Suprapubic skin (tissue), 3 donors: ENCODE measurements at regions not wholly inside any gene's neighbourhood (a gene's known extent, or its start where the extent isn't known, plus 50 kb on each side); places are given as distances from the start of the nearest gene placed in this dataset.
"Not testable (repeated sequence)": the region's sequence is repeated elsewhere in the genome, so short reads cannot be mapped to it uniquely, and the experiment has no call there.

ENCODE experiments used
- CTCF ChIP-seq, 2 donors: fragments of 200-600 bp in 1 of 2; fragments of 450-650 bp in 1 of 2; sonication (generic) in 1 of 2; IDR thresholded peaks; one replicate each; pipeline ENCODE4 v1.5.1; 2016 to 2019; ENCODE audit warnings: antibody characterized with exemption in 2 of 2, mild to moderate bottlenecking in 1 of 2, moderate library complexity in 1 of 2
- POLR2A ChIP-seq, 2 donors: fragments of 450-650 bp; IDR thresholded peaks; one replicate each; pipeline ENCODE4 v1.6.1; 2017; ENCODE audit warnings: antibody characterized with exemption in 2 of 2, mild to moderate bottlenecking in 2 of 2, moderate library complexity in 2 of 2

DNA sequence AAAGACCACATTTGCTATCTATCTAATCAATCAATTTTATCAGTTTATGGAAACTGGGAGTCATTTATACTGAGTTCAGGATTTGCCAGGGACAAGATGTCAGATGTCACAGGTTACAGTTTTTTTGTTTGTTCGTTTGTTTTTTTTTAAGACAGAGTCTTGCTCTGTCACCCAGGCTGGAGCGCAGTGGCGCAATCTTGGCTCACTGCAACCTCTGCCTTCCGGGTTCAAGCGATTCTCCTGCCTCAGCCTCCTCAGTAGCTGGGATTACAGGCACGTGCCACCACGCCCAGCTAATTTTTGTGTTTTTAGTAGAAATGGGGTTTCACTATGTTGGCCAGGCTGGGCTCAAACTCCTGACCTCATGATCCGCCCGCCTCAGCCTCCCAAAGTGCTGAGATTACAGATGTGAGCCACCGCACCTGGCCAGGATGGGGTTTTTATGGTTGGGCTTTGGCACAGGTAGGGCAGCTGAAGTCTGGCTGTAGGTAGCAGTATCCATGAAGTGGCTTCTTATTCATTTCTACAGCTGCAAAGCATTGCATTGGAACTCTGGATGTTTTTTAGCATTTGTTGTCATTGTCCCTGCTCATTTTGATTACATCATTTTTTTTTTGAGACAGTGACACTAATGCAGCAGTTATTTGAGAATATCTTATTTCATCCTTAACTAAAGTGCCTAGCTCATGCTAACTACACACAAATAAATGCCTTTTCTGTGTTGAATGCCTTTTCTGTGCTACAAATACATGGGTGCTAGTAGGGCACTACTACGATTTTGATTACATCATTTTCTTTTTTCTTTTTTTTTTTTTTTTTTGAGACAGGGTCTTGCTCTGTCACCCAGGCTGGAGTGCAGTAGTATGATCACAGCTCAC lies 96.2 kb downstream of the HAUS1 start:
- TF ChIP-seq CTCF, POLR2A (IDR thresholded peaks at IDR 0.05): not testable (repeated sequence)
